ENCODE measurements at regions not wholly inside any gene's neighbourhood (a gene's known extent, or its start where the extent isn't known, plus 50 kb on each side); places are given as distances from the start of the nearest gene placed in this dataset.

- no peak overlapping the region for H3K27ac ChIP-seq
- ATAC-seq (ENCODE audit: insufficient number of reproducible peaks, low FRiP score, low read depth) (no peak), DNase-seq (ENCODE audit: low spot score) (no peak)
- H3K4me1 ChIP-seq (ENCODE audit: control insufficient read depth in 1 of 2, low read depth in 2 of 2): peaks cover 0 to 7% of the 10 kb centered on the region in 2 donors
- no peak overlapping the region for H3K4me3 ChIP-seq
- H3K27me3 ChIP-seq (replicated peaks; ENCODE audit: insufficient read depth): no peaks in the 10 kb centered on the region
- TF ChIP-seq CTCF (IDR thresholded peaks at IDR 0.05): no peak
- H3K36me3 ChIP-seq: no peaks in the 10 kb centered on the region
- H3K9me3 ChIP-seq: no peaks in the 10 kb centered on the region
Observed at GRCh38 chr3:144129536-144130214, 158.1 kb downstream of the DIPK2A start.

GRCh38 chr3:144141074-144141473 is 169.5 kb downstream of the DIPK2A start:
- ATAC-seq (ENCODE audit: insufficient number of reproducible peaks, low FRiP score, low read depth) (no peak), DNase-seq (ENCODE audit: low spot score) (no peak)
- Histone ChIP-seq H3K27ac (no peak overlapping the region), H3K27me3 (replicated peaks; ENCODE audit: insufficient read depth) (no peaks in the 10 kb centered on the region), H3K36me3 (no peaks in the 10 kb centered on the region), H3K9me3 (no peaks in the 10 kb centered on the region), H3K4me3 (no peak overlapping the region), H3K4me1 (ENCODE audit: control insufficient read depth in 1 of 2, low read depth in 2 of 2) (peaks cover 0 to 16% of the 10 kb centered on the region in 2 donors)
- no peak for TF ChIP-seq CTCF (IDR thresholded peaks at IDR 0.05)

GRCh38 chr3:144141496-144141895 is 169.9 kb downstream of the DIPK2A start:
- Histone ChIP-seq H3K36me3 (no peaks in the 10 kb centered on the region), H3K4me3 (no peak overlapping the region), H3K9me3 (no peaks in the 10 kb centered on the region), H3K4me1 (ENCODE audit: control insufficient read depth in 1 of 2, low read depth in 2 of 2) (peaks cover 0 to 16% of the 10 kb centered on the region in 2 donors), H3K27me3 (replicated peaks; ENCODE audit: insufficient read depth) (no peaks in the 10 kb centered on the region), H3K27ac (no peak overlapping the region)
- no peak for DNase-seq (ENCODE audit: low spot score)
- TF ChIP-seq CTCF (IDR thresholded peaks at IDR 0.05): no peak
- ATAC-seq (ENCODE audit: insufficient number of reproducible peaks, low FRiP score, low read depth): no peak

- ATAC-seq (ENCODE audit: insufficient number of reproducible peaks, low FRiP score, low read depth) (no peak), DNase-seq (ENCODE audit: low spot score) (peak; percentile 3)
- H3K4me3 ChIP-seq: peak overlapping the region; percentile 44
- H3K27me3 ChIP-seq (replicated peaks; ENCODE audit: insufficient read depth): no peaks in the 10 kb centered on the region
- H3K27ac ChIP-seq: peak overlapping the region; percentile 14 to 40
- TF ChIP-seq CTCF (IDR thresholded peaks at IDR 0.05): no peak
- peaks cover 0 to 16% of the 10 kb centered on the region in 2 donors for H3K4me1 ChIP-seq (ENCODE audit: control insufficient read depth in 1 of 2, low read depth in 2 of 2)
- no peaks in the 10 kb centered on the region for H3K36me3 ChIP-seq
- H3K9me3 ChIP-seq: no peaks in the 10 kb centered on the region
Observed at GRCh38 chr3:144142151-144142840, 170.7 kb downstream of the DIPK2A start.

- Histone ChIP-seq H3K27me3 (replicated peaks; ENCODE audit: insufficient read depth) (no peaks in the 10 kb centered on the region), H3K4me3 (no peak overlapping the region), H3K36me3 (no peaks in the 10 kb centered on the region), H3K9me3 (no peaks in the 10 kb centered on the region), H3K27ac (no peak overlapping the region), H3K4me1 (ENCODE audit: control insufficient read depth in 1 of 2, low read depth in 2 of 2) (peaks cover 0 to 9% of the 10 kb centered on the region in 2 donors)
- no peak for DNase-seq (ENCODE audit: low spot score)
- ATAC-seq (ENCODE audit: insufficient number of reproducible peaks, low FRiP score, low read depth): no peak
- TF ChIP-seq CTCF (IDR thresholded peaks at IDR 0.05): no peak
Observed at GRCh38 chr3:144148356-144148755, 176.7 kb downstream of the DIPK2A start.
